GM23338 (cell line): ENCODE measurements at regions not wholly inside any gene's neighbourhood (a gene's known extent, or its start where the extent isn't known, plus 50 kb on each side); places are given as distances from the start of the nearest gene placed in this dataset.
A peak's percentile ranks its signal among the peaks of the same experiment; 100 is the strongest.

Source experiments
- ATAC-seq: fragments of 200-7000 bp; cut with Tn5 transposase; 3 replicates; pipeline ENCODE4 v1.9.1; 2020
- DNase-seq: peaks from one replicate; pipeline ENCODE4 v3.0.0-alpha.2; 2015; ENCODE audit warnings: low spot score
- H2AFZ ChIP-seq: fragments of 200-600 bp; sonication (generic); 2 replicates; pipeline ENCODE4 v1.8.0; 2016; ENCODE audit warnings: antibody characterized with exemption, mild to moderate bottlenecking, moderate library complexity
- H3F3A ChIP-seq: fragments of 200-600 bp; sonication (generic); replicated peaks from 2 replicates; pipeline ENCODE4 v1.8.0; 2017; ENCODE audit warnings: antibody characterized with exemption, mixed run types, low read depth
- H3K27ac ChIP-seq: fragments of 200-600 bp; sonication (generic); 2 replicates; pipeline ENCODE4 v1.6.1; 2016; ENCODE audit warnings: low read depth
- H3K27me3 ChIP-seq: fragments of 200-600 bp; sonication (generic); 2 replicates; pipeline ENCODE4 v1.8.0; 2016; ENCODE audit warnings: mild to moderate bottlenecking, mixed run types, moderate library complexity; ENCODE audit not compliant: insufficient read depth
- H3K36me3 ChIP-seq: fragments of 200-600 bp; sonication (generic); 2 replicates; pipeline ENCODE4 v1.8.0; 2016; ENCODE audit warnings: mild to moderate bottlenecking; ENCODE audit not compliant: insufficient read depth
- H3K4me1 ChIP-seq: fragments of 200-600 bp; sonication (generic); 2 replicates; pipeline ENCODE4 v1.8.0; 2016; ENCODE audit warnings: mild to moderate bottlenecking, moderate library complexity; ENCODE audit not compliant: insufficient read depth
- H3K4me2 ChIP-seq: fragments of 200-600 bp; sonication (generic); 2 replicates; pipeline ENCODE4 v1.7.1; 2017; ENCODE audit warnings: mixed run types
- H3K4me3 ChIP-seq: fragments of 200-600 bp; sonication (generic); 2 replicates; pipeline ENCODE4 v1.6.1; 2016; ENCODE audit warnings: mixed run types
- H3K79me2 ChIP-seq: fragments of 200-600 bp; sonication (generic); replicated peaks from 2 replicates; pipeline ENCODE4 v1.8.0; 2017; ENCODE audit warnings: mild to moderate bottlenecking; ENCODE audit not compliant: insufficient read depth
- H3K9me2 ChIP-seq: fragments of 200-600 bp; sonication (generic); 2 replicates; pipeline ENCODE4 v1.8.0; 2017; ENCODE audit not compliant: insufficient read depth
- H4K20me1 ChIP-seq: fragments of 200-600 bp; sonication (generic); replicated peaks from 2 replicates; pipeline ENCODE4 v1.8.0; 2017; ENCODE audit warnings: mild to moderate bottlenecking; ENCODE audit not compliant: insufficient read depth
- H3K27ac Mint-ChIP-seq: 2 replicates; pipeline ENCODE4 v1.8.0; 2020; ENCODE audit warnings: inconsistent platforms, mild to moderate bottlenecking, moderate library complexity, mixed read lengths
- H3K27me3 Mint-ChIP-seq: 3 replicates; pipeline ENCODE4 v1.8.0; 2022; ENCODE audit warnings: low read depth, mild to moderate bottlenecking, moderate library complexity, mixed read lengths, inconsistent platforms; ENCODE audit not compliant: insufficient read depth, poor library complexity
- H3K36me3 Mint-ChIP-seq: 3 replicates; pipeline ENCODE4 v1.8.0; 2021; ENCODE audit warnings: low read depth, mild to moderate bottlenecking, inconsistent platforms, moderate library complexity, mixed read lengths
- H3K4me1 Mint-ChIP-seq: 3 replicates; pipeline ENCODE4 v1.8.0; 2020; ENCODE audit warnings: mild to moderate bottlenecking, inconsistent platforms, mixed read lengths
- H3K4me3 Mint-ChIP-seq: 3 replicates; pipeline ENCODE4 v1.8.0; 2021; ENCODE audit warnings: moderate library complexity, mild to moderate bottlenecking, inconsistent platforms, mixed read lengths
- H3K9me3 Mint-ChIP-seq: 3 replicates; pipeline ENCODE4 v1.8.0; 2020; ENCODE audit warnings: moderate library complexity, mild to moderate bottlenecking, inconsistent platforms, mixed read lengths
- EZH2 ChIP-seq: fragments of 200-600 bp; sonication (generic); IDR thresholded peaks from one replicate; pipeline ENCODE4 v1.8.0; 2017; ENCODE audit warnings: antibody characterized with exemption, mild to moderate bottlenecking, low read depth; ENCODE audit not compliant: unreplicated experiment
- EZH2phosphoT487 ChIP-seq: fragments of 200-600 bp; sonication (generic); IDR thresholded peaks from one replicate; pipeline ENCODE4 v1.8.1; 2018; ENCODE audit warnings: antibody characterized with exemption; ENCODE audit not compliant: unreplicated experiment
- JUNB ChIP-seq: IDR thresholded peaks from one replicate; pipeline ENCODE4 v1.6.1; 2016; ENCODE audit warnings: antibody characterized with exemption; ENCODE audit not compliant: unreplicated experiment
- NANOG ChIP-seq: IDR thresholded peaks from 2 replicates; pipeline ENCODE4 v1.6.1; 2016; ENCODE audit warnings: antibody characterized with exemption, borderline replicate concordance
- REST ChIP-seq: IDR thresholded peaks from one replicate; pipeline ENCODE4 v1.6.1; 2018; ENCODE audit warnings: antibody characterized with exemption; ENCODE audit not compliant: unreplicated experiment
- STAT1 ChIP-seq: IDR thresholded peaks from one replicate; pipeline ENCODE4 v1.6.1; 2016; ENCODE audit warnings: antibody characterized with exemption; ENCODE audit not compliant: unreplicated experiment
- ZNF331 ChIP-seq: fragments of 250-450 bp; sonication (Bioruptor Pico); IDR thresholded peaks from 2 replicates; pipeline ENCODE4 v1.5.0; 2020; ENCODE audit warnings: low read depth, mild to moderate bottlenecking, moderate library complexity
- TF ChIP-seq, protein P1 (sequence below), 2 experiments: fragments of 200-600 bp in 1 of 2; sonication (generic) in 1 of 2; conservative IDR thresholded peaks; 2 replicates each; pipeline versions ENCODE4 v1.5.1 to v1.6.1; 2016 to 2017; ENCODE audit warnings: antibody characterized with exemption in 2 of 2, low read depth in 2 of 2, mild to moderate bottlenecking in 2 of 2, moderate library complexity in 1 of 2
- TF ChIP-seq, protein P2 (sequence below): IDR thresholded peaks from 2 replicates; pipeline ENCODE4 v1.6.1; 2016; ENCODE audit warnings: antibody characterized with exemption

DNA sequence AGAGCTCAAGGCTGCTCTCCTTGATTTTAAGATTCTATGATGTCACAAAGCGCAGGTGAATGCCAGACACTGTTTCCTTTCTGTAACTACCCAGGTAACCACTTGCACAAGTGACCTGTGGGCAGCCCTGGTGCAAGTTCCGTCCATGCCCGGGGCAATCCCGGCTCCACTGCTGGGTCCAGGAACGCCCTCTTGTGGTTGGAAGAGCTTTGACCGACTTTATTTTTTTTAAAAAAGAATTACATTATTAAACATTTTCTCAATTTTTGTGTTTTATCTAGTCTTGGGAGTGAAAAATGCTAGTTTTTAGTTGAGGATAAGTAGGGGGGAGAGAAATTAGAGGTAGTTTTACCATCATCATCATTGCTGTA, 695.2 kb downstream of the QKI start:
- no peaks in the 10 kb centered on the region for H3K36me3 ChIP-seq
- Mint-ChIP-seq H3K36me3 (no peaks in the 10 kb centered on the region; the same call in 2 of the 3 replicates), H3K27me3 (peaks cover 8% of the 10 kb centered on the region), H3K4me1 (no peaks in the 10 kb centered on the region), H3K4me3 (no peak overlapping the region), H3K9me3 (peaks cover 9% of the 10 kb centered on the region; the same call in 1 of the 3 replicates), H3K27ac (no peak overlapping the region)
- no peaks in the 10 kb centered on the region for H3K4me1 ChIP-seq
- H3K4me2 ChIP-seq: no peak overlapping the region
- DNase-seq: peak; percentile 69
- no peak overlapping the region for H3K4me3 ChIP-seq
- no peaks in the 10 kb centered on the region for H4K20me1 ChIP-seq
- TF ChIP-seq STAT1: no peak
- no peak for TF ChIP-seq EZH2phosphoT487
- no peak for TF ChIP-seq JUNB
- TF ChIP-seq, protein P1, sequence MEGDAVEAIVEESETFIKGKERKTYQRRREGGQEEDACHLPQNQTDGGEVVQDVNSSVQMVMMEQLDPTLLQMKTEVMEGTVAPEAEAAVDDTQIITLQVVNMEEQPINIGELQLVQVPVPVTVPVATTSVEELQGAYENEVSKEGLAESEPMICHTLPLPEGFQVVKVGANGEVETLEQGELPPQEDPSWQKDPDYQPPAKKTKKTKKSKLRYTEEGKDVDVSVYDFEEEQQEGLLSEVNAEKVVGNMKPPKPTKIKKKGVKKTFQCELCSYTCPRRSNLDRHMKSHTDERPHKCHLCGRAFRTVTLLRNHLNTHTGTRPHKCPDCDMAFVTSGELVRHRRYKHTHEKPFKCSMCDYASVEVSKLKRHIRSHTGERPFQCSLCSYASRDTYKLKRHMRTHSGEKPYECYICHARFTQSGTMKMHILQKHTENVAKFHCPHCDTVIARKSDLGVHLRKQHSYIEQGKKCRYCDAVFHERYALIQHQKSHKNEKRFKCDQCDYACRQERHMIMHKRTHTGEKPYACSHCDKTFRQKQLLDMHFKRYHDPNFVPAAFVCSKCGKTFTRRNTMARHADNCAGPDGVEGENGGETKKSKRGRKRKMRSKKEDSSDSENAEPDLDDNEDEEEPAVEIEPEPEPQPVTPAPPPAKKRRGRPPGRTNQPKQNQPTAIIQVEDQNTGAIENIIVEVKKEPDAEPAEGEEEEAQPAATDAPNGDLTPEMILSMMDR (conservative IDR thresholded peaks at IDR 0.05; ENCODE audit: low read depth in 2 of 2): peak; percentile 75 to 76
- no peak for TF ChIP-seq ZNF331 (CRISPR knock-in tag)
- TF ChIP-seq NANOG: no peak
- H3K79me2 ChIP-seq: no peaks in the 10 kb centered on the region
- ATAC-seq: peak; percentile 61
- no peaks in the 10 kb centered on the region; the same call in none of the 2 replicates for H3K9me2 ChIP-seq
- no peaks in the 10 kb centered on the region for H3K27me3 ChIP-seq
- H2AFZ ChIP-seq: peak overlapping the region; percentile 47; the same call in 1 of the 2 replicates
- H3K27ac ChIP-seq: no peak overlapping the region
- H3F3A ChIP-seq: no peaks in the 10 kb centered on the region

- no peaks in the 10 kb centered on the region for H3F3A ChIP-seq
- no peak overlapping the region for H3K4me3 Mint-ChIP-seq
- H3K4me1 ChIP-seq: no peaks in the 10 kb centered on the region
- peak overlapping the region; percentile 47; the same call in 1 of the 2 replicates for H2AFZ ChIP-seq
- H3K9me2 ChIP-seq: no peaks in the 10 kb centered on the region; the same call in none of the 2 replicates
- H3K4me3 ChIP-seq: no peak overlapping the region
- H3K27me3 Mint-ChIP-seq: peaks cover 6% of the 10 kb centered on the region
- H3K36me3 ChIP-seq: no peaks in the 10 kb centered on the region
- no peaks in the 10 kb centered on the region for H3K4me1 Mint-ChIP-seq
- ATAC-seq: no peak
- no peak overlapping the region for H3K4me2 ChIP-seq
- no peaks in the 10 kb centered on the region; the same call in 2 of the 3 replicates for H3K36me3 Mint-ChIP-seq
- H3K27me3 ChIP-seq: no peaks in the 10 kb centered on the region
- no peaks in the 10 kb centered on the region for H4K20me1 ChIP-seq
- H3K9me3 Mint-ChIP-seq: peaks cover 9% of the 10 kb centered on the region; the same call in 1 of the 3 replicates
- no peak for DNase-seq
- no peak overlapping the region for H3K27ac Mint-ChIP-seq
- H3K79me2 ChIP-seq: no peaks in the 10 kb centered on the region
- no peak overlapping the region for H3K27ac ChIP-seq
- no peak for TF ChIP-seq EZH2phosphoT487
- no peak for TF ChIP-seq REST
- TF ChIP-seq, protein P2, sequence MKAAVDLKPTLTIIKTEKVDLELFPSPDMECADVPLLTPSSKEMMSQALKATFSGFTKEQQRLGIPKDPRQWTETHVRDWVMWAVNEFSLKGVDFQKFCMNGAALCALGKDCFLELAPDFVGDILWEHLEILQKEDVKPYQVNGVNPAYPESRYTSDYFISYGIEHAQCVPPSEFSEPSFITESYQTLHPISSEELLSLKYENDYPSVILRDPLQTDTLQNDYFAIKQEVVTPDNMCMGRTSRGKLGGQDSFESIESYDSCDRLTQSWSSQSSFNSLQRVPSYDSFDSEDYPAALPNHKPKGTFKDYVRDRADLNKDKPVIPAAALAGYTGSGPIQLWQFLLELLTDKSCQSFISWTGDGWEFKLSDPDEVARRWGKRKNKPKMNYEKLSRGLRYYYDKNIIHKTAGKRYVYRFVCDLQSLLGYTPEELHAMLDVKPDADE: no peak
- no peak for TF ChIP-seq NANOG
- no peak for TF ChIP-seq EZH2
These were observed 694.6 kb downstream of the QKI start for GRCh38 chr6:164108869-164109769.
